AML-193 (cell line): ENCODE measurements at regions not wholly inside any gene's neighbourhood (a gene's known extent, or its start where the extent isn't known, plus 50 kb on each side); places are given as distances from the start of the nearest gene placed in this dataset.

Experiments used
- DNase-seq, 2 experiments: peaks; one replicate each; lab custom pipeline; 2025; lab: John Stamatoyannopoulos, UW

- no peak for DNase-seq
These were observed 225.0 kb downstream of the CYP26B1 start for GRCh38 chr2:71922499-71923142.

GRCh38 chr2:71922091-71922490 is 225.6 kb downstream of the CYP26B1 start:
- no peak for DNase-seq

- DNase-seq: peak; percentile 52 to 73
These were observed 226.8 kb downstream of the CYP26B1 start for GRCh38 chr2:71920819-71921218.

DNA sequence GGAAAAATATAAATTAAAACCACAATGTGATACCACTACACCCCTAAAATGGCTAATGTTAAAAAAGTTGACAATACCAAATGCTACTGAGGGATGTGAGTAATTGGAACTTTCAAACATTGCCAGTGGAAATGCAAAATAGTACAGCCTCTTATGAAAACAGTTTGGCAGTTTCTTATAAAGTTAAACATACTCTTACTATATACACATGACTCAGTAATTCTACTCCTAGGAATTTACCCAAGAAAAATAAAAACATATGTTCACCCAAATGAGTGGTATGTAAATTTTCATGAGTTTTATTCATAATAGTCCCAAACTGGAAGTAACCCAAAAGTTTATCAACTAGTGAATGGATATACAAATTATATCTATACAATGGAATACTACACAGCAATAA is 228.0 kb downstream of the CYP26B1 start:
- DNase-seq: no peak

DNA sequence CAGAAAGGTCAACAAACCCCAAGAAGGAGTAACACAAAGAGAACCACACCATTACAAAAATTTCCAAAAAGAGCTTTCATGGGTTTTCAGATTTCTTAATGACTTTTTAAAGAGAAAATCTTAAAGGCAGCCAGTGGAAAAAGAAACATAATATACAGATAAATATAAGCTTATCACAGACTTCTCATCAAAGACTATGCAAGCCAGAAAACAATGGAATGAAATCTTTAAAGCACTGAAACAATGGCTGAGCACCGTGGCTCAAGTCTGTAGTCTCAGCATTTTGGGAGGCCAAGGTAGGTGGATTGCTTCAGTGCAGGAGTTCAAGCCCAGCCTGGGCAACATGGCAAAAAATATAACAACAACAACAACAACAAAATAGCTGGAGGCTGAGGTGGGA is 237.4 kb downstream of the CYP26B1 start:
- no peak for DNase-seq

- no peak for DNase-seq
These were observed 238.9 kb downstream of the CYP26B1 start for GRCh38 chr2:71908798-71909197.

GRCh38 chr2:71907503-71907902 is 240.2 kb downstream of the CYP26B1 start:
- no peak for DNase-seq

DNA sequence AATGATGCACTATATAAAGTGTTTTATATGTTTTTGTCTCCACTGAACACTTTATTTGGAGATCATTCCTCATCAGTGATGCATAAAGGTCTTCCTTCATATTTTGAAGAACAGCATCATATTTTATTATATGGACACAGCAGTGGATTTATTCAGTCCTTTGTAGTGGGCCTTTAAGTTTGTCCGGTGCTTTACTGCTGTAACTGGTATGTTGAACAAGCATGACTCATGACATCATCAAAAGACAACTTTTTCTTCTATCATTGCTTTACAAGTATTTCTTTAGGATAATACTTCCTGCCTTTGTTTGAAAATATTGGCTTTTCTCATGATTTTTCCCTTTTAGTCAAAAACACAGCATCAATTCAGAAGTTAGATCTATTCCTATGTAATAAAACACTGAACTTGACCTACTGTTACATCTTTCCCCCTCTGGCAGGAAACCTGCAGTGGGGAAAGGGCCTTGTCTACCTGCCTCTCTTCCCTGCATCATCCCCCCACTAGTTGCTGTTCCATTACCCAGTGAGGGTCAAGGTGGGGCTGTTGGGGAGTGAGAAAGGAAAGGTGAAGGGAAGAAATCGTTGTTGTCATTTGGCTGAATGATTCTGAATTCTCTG is 241.2 kb downstream of the CYP26B1 start:
- no peak for DNase-seq

- DNase-seq: no peak
These were observed 242.5 kb downstream of the CYP26B1 start for GRCh38 chr2:71905205-71905604.

DNA sequence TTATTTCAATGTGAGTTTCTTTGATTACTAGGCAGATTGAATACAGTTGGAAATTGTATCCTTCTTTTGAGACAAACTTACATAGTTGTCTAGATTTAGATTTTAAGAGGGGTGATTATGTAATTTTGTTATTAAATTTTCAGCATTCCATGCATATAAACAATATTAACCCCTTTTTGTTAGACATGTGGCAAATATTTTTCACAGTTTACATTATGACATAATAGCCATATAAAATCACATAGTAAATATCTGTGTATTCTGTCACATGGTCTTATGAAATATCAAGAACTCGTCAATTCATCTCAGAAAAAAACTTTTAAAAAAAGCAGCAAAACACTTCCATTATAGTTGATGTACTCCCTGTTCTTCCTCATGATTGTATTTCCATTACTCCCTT is 243.8 kb downstream of the CYP26B1 start:
- DNase-seq: no peak

- no peak for DNase-seq
These were observed 246.2 kb downstream of the CYP26B1 start for GRCh38 chr2:71901466-71901865.

DNA sequence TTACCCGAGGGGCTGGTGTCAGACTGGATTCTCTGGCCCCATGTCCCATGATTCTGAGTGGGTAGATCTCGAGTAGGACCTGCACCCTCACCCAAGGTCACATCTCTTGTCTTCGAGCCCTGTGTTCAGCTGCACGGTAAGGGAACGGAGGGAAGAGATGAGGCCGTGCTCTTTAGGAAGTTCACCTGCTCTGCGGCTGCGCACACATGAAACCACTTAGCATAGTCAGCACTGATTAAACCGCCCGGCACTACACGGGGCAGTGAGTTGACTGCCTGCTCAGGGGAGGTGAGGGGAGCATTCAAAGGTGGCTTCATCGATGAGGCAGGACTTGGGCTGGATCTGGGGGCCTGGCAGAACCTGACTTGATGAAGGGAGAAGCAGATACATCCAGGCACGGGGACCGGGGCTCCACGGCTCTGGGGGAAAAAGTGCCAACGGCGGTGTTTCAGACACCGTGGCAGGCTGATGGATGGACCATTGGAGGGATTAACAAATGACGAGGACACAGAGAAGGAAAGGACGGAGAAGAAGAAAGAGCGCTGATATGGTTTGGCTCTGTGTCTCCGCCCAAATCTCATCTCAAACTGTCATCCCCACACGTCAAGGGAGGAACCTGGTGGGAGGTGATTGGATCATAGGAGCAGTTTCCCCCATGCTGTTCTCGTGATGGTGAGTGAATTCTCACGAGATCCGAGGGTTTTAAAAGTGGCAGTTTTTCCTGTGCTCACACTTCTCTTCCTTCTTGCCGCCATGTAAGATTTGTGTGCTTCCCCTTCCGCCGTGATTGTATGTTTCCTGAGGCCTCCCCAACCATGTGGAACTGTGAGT is 248.6 kb downstream of the CYP26B1 start:
- no peak for DNase-seq

DNA sequence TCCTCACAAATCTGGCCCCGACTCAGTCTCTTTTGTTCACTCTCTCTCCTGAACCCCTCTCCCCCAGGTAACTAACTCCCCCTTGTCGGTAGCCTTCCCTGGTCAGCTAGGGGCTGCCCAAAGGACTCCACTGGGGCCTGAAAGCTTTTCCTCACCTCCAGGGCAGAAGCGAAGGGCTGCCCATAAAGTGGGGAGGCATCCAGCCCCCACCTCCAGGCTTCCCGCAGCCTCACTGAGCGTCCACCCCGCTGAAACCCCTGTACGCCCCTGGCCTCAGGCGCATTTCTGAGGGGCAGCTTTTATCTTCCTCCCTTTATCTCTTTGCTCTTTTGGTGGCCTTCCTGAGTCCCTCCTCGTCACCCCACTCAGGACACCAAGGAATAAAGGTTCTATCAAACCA is 249.3 kb downstream of the CYP26B1 start:
- no peak for DNase-seq

GRCh38 chr2:71897836-71898235 is 249.8 kb downstream of the CYP26B1 start:
- DNase-seq: no peak

- no peak for DNase-seq
These were observed 250.6 kb downstream of the CYP26B1 start for GRCh38 chr2:71897137-71897480.

GRCh38 chr2:71896385-71897136 is 251.1 kb downstream of the CYP26B1 start:
- DNase-seq: no peak

DNA sequence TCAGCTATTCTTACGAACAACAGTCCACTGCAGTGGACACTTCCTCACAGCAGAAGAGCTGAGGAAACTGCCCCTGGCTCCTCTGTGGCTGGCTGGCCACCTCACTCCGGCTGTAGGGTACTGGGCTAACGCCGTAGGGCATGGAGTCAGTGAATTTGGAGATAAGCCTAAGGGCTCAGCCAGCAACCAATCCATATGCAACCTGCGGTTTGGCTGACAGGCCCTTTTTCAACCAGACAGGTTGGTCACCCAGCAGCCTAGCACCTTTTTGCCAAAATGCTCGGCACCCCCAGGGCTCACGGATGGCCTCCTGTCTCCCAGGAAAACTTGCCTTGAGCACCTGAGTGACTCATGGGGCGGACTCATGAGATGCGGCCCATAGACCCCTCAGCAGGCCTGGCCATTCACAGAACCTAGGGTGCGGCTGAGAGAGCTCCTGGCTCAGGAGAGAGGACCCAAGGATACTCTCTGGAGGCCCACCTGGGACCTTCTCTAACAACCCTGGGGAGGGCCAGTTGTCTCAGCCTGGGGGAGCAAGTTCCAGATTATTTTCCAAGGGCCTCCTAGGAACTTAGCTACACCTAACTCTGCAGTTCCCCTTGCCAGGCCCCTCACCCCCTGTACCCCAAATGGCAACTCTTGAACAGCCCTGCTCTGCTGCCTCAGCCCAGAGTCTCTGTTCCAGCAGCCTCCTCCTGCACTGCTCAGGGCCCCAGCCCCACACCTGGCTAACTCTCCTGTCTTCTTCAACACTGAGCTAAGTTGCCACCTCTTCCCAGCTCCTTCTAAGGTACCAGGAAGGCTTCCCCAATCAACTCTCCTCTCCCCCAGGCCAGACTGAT is 252.1 kb downstream of the CYP26B1 start:
- no peak for DNase-seq

DNA sequence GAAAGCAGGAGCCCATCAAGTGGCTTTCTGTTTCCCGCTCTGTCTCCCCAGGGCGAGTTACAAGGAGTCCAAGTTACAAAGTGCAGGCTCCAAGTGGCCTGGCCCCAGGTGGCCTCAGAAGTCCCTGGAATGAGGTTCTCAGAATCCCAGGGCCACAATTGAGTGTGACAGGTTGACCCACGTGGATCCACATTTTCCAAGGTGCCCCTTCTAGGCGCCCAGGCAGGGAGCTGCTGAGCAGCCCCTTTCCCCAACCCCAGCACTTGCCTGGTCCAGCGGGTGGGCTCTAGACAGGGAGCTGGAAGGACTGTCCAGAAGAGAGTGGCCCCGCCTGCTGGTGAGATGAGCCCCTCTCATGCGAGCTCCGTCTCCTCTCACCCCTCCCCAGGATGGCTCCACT is 253.4 kb downstream of the CYP26B1 start:
- no peak for DNase-seq

GRCh38 chr2:71893646-71894045 is 254.0 kb downstream of the CYP26B1 start:
- no peak for DNase-seq

- DNase-seq: no peak
These were observed 254.8 kb downstream of the CYP26B1 start for GRCh38 chr2:71892896-71893295.

- no peak for DNase-seq
These were observed 255.3 kb downstream of the CYP26B1 start for GRCh38 chr2:71892423-71892730.
